ENCODE measurements at regions not wholly inside any gene's neighbourhood (a gene's known extent, or its start where the extent isn't known, plus 50 kb on each side); places are given as distances from the start of the nearest gene placed in this dataset.

DNA sequence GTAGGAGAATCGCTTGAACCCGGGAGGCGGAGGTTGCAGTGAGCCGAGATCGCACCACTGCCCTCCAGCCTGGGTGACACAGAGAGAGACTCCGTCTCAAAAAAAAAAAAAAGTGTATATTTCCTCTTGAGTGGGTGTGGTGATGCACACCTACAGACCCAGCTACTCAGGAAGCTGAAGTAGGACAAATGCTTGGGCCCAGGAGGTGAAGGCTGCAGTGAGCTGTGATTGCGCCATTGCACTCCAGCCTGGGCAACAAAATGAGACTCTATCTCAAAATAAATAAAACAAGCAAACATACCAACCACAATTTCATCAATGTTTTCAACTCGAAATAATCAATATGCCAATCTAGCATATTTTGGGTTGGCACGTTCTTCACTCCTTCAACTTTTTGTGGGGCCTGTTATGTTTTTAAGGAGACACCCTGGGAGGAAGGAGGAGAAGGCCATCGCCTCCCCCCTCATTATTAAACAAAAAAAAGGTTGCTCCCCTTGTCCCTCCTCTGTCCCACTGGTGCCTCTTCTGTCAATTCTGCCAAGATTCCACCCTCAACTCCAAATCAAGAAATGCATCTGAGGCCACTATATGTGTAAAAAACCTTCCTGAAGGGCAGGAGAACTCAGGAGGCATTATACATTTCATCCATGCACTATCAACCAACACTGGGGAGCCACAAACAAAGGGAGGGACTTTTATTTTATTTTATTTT is 52.4 kb upstream of the ATF7IP2 start:
- Mint-ChIP-seq H3K4me3 (no peak overlapping the region), H3K9me3 (peaks cover 38% of the 10 kb centered on the region), H3K4me1 (ENCODE audit: low read depth) (no peaks in the 10 kb centered on the region), H3K27me3 (ENCODE audit: insufficient read depth) (no peaks in the 10 kb centered on the region; the same call in 1 of the 2 replicates), H3K27ac (no peak overlapping the region), H3K36me3 (ENCODE audit: low read depth) (no peaks in the 10 kb centered on the region)
- TF ChIP-seq, protein P1, sequence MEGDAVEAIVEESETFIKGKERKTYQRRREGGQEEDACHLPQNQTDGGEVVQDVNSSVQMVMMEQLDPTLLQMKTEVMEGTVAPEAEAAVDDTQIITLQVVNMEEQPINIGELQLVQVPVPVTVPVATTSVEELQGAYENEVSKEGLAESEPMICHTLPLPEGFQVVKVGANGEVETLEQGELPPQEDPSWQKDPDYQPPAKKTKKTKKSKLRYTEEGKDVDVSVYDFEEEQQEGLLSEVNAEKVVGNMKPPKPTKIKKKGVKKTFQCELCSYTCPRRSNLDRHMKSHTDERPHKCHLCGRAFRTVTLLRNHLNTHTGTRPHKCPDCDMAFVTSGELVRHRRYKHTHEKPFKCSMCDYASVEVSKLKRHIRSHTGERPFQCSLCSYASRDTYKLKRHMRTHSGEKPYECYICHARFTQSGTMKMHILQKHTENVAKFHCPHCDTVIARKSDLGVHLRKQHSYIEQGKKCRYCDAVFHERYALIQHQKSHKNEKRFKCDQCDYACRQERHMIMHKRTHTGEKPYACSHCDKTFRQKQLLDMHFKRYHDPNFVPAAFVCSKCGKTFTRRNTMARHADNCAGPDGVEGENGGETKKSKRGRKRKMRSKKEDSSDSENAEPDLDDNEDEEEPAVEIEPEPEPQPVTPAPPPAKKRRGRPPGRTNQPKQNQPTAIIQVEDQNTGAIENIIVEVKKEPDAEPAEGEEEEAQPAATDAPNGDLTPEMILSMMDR (IDR thresholded peaks at IDR 0.05) = no peak
- DNase-seq = no peak

DNA sequence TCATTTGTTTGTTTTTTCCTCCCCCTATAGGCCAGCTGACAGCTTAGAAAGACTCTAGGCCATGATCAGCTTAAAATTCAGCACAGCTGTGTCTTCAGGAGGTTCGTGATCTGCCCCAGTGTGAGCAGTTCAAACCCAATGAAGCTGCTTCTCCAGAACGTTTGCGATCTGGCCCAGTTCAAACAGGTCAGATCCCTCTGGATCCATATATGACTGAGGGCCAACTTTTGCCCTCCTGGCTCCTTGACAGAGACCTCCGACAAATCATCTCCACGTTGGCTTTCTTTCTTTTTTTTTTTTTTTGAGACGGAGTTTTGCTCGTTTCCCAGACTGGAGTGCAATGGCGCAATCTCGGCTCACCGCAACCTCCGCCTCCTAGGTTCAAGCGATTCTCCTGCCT is 50.2 kb upstream of the ATF7IP2 start:
- H3K9me3 Mint-ChIP-seq = peaks cover 55% of the 10 kb centered on the region
- no peaks in the 10 kb centered on the region for H3K4me1 Mint-ChIP-seq (ENCODE audit: low read depth)
- no peaks in the 10 kb centered on the region; the same call in 1 of the 2 replicates for H3K27me3 Mint-ChIP-seq (ENCODE audit: insufficient read depth)
- H3K36me3 Mint-ChIP-seq (ENCODE audit: low read depth) = no peaks in the 10 kb centered on the region
- no peak overlapping the region for H3K4me3 Mint-ChIP-seq
- TF ChIP-seq, protein P1 (IDR thresholded peaks at IDR 0.05) = no peak
- H3K27ac Mint-ChIP-seq = no peak overlapping the region
- DNase-seq = no peak

All from HFFc6 (cell line).